GM12878 (cell line): ENCODE measurements at regions not wholly inside any gene's neighbourhood (a gene's known extent, or its start where the extent isn't known, plus 50 kb on each side); places are given as distances from the start of the nearest gene placed in this dataset.

Experiments used
- TF ChIP-seq, protein P1 (sequence below): fragments of 450-650 bp; IDR thresholded peaks from 2 replicates; pipeline ENCODE4 v1.6.1; 2017; ENCODE audit warnings: mild to moderate bottlenecking
- TF ChIP-seq, protein P2 (sequence below): IDR thresholded peaks from 2 replicates; pipeline ENCODE4 v1.6.1; 2012; ENCODE audit warnings: improper control_type of control experiment, low read depth, low read length; ENCODE audit not compliant: insufficient replicate concordance

DNA sequence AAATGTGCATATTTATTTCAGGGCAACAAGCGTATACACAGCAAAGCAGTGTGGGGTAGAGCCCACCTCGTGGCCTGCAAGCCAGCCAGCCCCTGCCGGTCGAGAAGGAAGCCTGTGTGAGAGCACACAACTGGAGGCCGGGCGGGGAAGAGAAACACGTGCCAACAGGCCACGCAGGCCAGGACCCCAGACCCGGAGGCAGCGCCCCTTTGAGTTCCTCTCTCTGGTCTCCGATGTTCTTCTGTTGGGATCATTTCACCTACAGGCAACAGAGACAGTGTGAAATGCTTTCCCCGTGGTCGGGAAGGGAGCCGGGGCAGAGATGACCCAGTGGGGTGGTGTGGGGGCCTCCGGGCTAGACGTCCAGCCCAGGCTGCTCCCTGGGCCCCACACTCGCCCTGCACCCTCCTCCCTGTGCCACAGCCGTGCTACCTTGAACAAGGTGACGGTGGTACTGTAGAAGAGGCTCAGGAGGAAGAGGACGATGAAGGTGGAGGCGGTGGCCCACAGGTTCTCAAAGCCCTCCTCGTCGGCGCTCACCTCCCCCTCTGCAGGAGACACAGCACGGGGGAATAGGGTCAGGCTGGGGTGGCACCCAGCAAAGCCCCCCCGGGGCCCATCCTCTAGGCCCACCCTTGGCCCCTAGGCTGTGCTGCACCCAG lies 325.5 kb downstream of the TMEM121 start (continued):
- TF ChIP-seq, protein P1, sequence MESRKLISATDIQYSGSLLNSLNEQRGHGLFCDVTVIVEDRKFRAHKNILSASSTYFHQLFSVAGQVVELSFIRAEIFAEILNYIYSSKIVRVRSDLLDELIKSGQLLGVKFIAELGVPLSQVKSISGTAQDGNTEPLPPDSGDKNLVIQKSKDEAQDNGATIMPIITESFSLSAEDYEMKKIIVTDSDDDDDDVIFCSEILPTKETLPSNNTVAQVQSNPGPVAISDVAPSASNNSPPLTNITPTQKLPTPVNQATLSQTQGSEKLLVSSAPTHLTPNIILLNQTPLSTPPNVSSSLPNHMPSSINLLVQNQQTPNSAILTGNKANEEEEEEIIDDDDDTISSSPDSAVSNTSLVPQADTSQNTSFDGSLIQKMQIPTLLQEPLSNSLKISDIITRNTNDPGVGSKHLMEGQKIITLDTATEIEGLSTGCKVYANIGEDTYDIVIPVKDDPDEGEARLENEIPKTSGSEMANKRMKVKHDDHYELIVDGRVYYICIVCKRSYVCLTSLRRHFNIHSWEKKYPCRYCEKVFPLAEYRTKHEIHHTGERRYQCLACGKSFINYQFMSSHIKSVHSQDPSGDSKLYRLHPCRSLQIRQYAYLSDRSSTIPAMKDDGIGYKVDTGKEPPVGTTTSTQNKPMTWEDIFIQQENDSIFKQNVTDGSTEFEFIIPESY: no peak
- TF ChIP-seq, protein P2, sequence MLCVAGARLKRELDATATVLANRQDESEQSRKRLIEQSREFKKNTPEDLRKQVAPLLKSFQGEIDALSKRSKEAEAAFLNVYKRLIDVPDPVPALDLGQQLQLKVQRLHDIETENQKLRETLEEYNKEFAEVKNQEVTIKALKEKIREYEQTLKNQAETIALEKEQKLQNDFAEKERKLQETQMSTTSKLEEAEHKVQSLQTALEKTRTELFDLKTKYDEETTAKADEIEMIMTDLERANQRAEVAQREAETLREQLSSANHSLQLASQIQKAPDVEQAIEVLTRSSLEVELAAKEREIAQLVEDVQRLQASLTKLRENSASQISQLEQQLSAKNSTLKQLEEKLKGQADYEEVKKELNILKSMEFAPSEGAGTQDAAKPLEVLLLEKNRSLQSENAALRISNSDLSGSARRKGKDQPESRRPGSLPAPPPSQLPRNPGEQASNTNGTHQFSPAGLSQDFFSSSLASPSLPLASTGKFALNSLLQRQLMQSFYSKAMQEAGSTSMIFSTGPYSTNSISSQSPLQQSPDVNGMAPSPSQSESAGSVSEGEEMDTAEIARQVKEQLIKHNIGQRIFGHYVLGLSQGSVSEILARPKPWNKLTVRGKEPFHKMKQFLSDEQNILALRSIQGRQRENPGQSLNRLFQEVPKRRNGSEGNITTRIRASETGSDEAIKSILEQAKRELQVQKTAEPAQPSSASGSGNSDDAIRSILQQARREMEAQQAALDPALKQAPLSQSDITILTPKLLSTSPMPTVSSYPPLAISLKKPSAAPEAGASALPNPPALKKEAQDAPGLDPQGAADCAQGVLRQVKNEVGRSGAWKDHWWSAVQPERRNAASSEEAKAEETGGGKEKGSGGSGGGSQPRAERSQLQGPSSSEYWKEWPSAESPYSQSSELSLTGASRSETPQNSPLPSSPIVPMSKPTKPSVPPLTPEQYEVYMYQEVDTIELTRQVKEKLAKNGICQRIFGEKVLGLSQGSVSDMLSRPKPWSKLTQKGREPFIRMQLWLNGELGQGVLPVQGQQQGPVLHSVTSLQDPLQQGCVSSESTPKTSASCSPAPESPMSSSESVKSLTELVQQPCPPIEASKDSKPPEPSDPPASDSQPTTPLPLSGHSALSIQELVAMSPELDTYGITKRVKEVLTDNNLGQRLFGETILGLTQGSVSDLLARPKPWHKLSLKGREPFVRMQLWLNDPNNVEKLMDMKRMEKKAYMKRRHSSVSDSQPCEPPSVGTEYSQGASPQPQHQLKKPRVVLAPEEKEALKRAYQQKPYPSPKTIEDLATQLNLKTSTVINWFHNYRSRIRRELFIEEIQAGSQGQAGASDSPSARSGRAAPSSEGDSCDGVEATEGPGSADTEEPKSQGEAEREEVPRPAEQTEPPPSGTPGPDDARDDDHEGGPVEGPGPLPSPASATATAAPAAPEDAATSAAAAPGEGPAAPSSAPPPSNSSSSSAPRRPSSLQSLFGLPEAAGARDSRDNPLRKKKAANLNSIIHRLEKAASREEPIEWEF: no peak
